ENCODE measurements at regions not wholly inside any gene's neighbourhood (a gene's known extent, or its start where the extent isn't known, plus 50 kb on each side); places are given as distances from the start of the nearest gene placed in this dataset.

GRCh38 chr3:102165367-102165766 lies 269.4 kb upstream of the ZPLD1 start:
- no peak for DNase-seq

GRCh38 chr3:102169915-102170479 lies 264.8 kb upstream of the ZPLD1 start:
- intact Hi-C loops (cut with DNase I), result no loop called here
- Histone ChIP-seq H3K4me1 (no peaks in the 10 kb centered on the region), H3K27me3 (no peaks in the 10 kb centered on the region), H3K36me3 (no peaks in the 10 kb centered on the region), H3K27ac (no peak overlapping the region), H3K9me3 (no peaks in the 10 kb centered on the region), H3K4me3 (no peak overlapping the region)
- ATAC-seq (no peak), DNase-seq (no peak)
- TF ChIP-seq POLR2A (IDR thresholded peaks at IDR 0.05) (no peak), CTCF (IDR thresholded peaks at IDR 0.05) (no peak)
- 91% methylated on average over 1 of the region's 1 CpG for WGBS (ENCODE audit: insufficient coverage, low coverage, low lambda C conversion rate, missing lambda C conversion rate)

More at GRCh38 chr3:102165367-102165766, 269.4 kb upstream of the ZPLD1 start:
- TF ChIP-seq CTCF (IDR thresholded peaks at IDR 0.05) (no peak), POLR2A (IDR thresholded peaks at IDR 0.05) (no peak)
- no peak for ATAC-seq
- peaks cover 0 to 17% (median 4%) of the 10 kb centered on the region in 4 donors for H3K4me1 ChIP-seq
- H3K36me3 ChIP-seq, result no peaks in the 10 kb centered on the region
- no peak overlapping the region for H3K27ac ChIP-seq
- intact Hi-C loops (cut with DNase I), result no loop called here
- no peaks in the 10 kb centered on the region for H3K27me3 ChIP-seq
- WGBS (ENCODE audit: insufficient coverage, low coverage, low lambda C conversion rate, missing lambda C conversion rate), result 69% methylated on average over 1 of the region's 1 CpG
- no peak overlapping the region for H3K4me3 ChIP-seq
- H3K9me3 ChIP-seq, result no peaks in the 10 kb centered on the region

- Histone ChIP-seq H3K36me3 (no peaks in the 10 kb centered on the region), H3K9me3 (no peaks in the 10 kb centered on the region), H3K27ac (no peak overlapping the region), H3K27me3 (no peaks in the 10 kb centered on the region), H3K4me3 (no peak overlapping the region), H3K4me1 (no peaks in the 10 kb centered on the region)
- TF ChIP-seq CTCF (IDR thresholded peaks at IDR 0.05) (no peak), POLR2A (IDR thresholded peaks at IDR 0.05) (no peak)
- DNase-seq, result no peak
- no peak for ATAC-seq
- intact Hi-C loops (cut with DNase I), result no loop called here
- 90% methylated on average over 2 of the region's 2 CpGs for WGBS (ENCODE audit: insufficient coverage, low coverage, low lambda C conversion rate, missing lambda C conversion rate)
Observed at GRCh38 chr3:102170545-102170944, 264.3 kb upstream of the ZPLD1 start.

- TF ChIP-seq CTCF (IDR thresholded peaks at IDR 0.05), result no peak
- TF ChIP-seq POLR2A (IDR thresholded peaks at IDR 0.05), result no peak
- DNase-seq (no peak), ATAC-seq (peak in 1 of 4 donors; percentile 84)
- Histone ChIP-seq H3K9me3 (no peaks in the 10 kb centered on the region), H3K36me3 (no peaks in the 10 kb centered on the region), H3K4me1 (peaks cover 0 to 2% (median 0%) of the 10 kb centered on the region in 4 donors), H3K27ac (no peak overlapping the region), H3K4me3 (no peak overlapping the region), H3K27me3 (no peaks in the 10 kb centered on the region)
- 21% methylated on average over 3 of the region's 3 CpGs for WGBS (ENCODE audit: insufficient coverage, low coverage, low lambda C conversion rate, missing lambda C conversion rate)
- intact Hi-C loops (cut with DNase I), result no loop called here
Observed at GRCh38 chr3:102174312-102174712, 260.5 kb upstream of the ZPLD1 start.

Measured in right lobe of liver (tissue), 6 donors.